Superior temporal gyrus (tissue), 1 donor: ENCODE measurements at regions not wholly inside any gene's neighbourhood (a gene's known extent, or its start where the extent isn't known, plus 50 kb on each side); places are given as distances from the start of the nearest gene placed in this dataset.
"Not testable (repeated sequence)": the region's sequence is repeated elsewhere in the genome, so short reads cannot be mapped to it uniquely, and the experiment has no call there.

Experiments used
- DNase-seq: peaks from one replicate; pipeline ENCODE4 v3.0.0-alpha.2; 2016; ENCODE audit errors: extremely low spot score

DNA sequence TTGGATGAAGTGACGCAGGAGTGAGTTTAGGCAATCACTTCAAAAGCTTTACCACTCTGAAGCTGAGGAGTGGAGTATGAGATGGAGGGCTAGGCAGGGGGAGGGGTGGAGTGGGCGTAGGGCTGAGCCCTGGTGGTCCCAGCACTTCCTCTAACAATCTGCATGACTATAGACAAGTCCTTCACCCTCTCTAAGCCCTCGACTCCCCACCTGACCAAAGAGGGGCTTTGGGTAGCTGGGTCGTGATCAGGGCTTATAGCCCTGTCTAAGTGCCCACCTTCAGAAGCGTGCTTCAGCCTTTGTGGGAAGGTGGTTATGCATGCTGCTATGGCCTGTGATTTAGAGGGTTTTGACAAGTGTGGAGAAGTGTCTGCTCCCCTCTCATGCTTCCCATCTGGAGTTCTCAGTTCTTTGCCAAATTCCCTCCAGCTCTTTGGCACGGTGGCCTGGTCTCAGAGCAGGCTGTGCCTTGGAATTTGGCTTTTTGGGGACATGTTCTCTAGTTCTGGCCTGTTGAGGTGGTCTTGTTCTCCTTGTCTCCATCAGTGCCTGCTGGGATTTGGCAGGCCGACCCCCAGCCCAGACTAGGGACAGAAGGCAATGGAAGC, 53.0 kb downstream of the ACTBL2 start:
- DNase-seq, result no peak

DNA sequence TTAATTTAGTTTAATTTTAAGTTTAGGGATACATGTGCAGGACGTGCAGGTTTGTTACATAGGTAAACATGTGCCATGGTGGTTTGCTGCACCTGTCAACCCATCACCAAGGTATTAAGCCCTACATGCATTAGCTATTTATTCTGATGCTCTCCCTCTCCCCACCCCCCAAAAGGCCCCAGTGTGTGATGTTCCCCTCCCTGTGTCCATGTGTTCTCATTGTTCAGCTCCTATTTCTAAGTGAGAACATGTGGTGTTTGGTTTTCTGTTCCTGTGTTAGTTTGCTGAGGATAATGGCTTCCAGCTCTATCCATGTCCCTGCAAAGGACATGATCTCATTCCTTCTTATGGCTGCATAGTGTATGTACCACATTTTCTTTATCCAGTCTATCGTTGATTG, 53.6 kb downstream of the ACTBL2 start:
- not testable (repeated sequence) for DNase-seq

GRCh38 chr5:57422993-57423392, 59.6 kb downstream of the ACTBL2 start:
- DNase-seq, result no peak

GRCh38 chr5:57422341-57422740, 60.3 kb downstream of the ACTBL2 start:
- no peak for DNase-seq

- no peak for DNase-seq
Observed at GRCh38 chr5:57420801-57421200, 61.8 kb downstream of the ACTBL2 start.

DNA sequence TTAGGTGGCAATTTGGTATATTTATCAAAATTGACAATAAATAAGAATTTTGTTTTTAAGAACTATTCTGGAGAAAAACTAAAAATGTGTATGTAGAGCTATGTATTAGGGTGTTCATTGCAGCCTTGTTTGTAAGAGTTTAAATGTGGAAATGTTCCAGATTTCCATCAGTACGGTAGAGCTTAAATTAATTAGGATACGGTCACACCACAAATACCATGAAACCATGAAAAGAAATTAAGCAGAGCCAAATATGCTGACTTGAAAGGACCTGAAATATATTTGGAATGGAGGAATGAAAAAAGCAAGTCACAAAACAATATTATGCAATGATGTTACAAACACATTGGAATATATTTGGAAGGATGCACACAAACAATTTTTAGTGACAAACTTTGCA, 64.6 kb downstream of the ACTBL2 start:
- DNase-seq, result no peak

GRCh38 chr5:57417320-57417719, 65.3 kb downstream of the ACTBL2 start:
- DNase-seq, result no peak

DNA sequence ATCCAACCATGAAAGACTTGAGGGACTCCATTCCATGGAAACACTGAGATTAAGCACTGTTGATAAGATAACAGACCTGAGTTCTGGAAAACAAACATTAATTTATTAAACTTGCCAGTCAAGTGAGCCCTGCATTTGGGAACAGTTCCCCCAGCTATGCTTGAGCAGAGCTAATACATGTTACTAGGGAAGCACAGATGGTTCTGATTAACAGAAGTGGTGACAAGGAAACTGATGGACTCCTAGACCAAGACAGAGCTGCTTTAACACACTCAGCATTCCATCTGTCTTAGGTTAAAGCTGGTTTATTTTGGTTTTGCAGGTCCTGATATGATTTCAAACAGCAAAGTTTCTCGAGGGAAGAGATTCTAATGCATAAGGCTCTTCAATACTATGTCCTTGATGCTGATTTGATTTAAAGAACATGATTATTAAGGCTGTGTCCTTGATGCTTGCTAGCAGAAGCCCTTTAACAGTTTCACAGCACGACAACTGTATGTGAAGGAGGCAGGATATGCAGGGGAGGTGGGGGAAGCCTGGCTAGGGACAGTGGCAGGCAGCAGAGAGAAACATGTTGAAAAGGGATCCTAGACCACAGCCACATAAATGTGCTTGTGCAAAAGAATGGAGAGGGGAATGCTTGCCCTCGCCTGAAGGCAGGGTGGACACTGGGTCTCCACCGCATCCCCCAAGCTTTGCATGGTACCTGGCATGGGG, 66.2 kb downstream of the ACTBL2 start:
- DNase-seq, result no peak

GRCh38 chr5:57414857-57415256, 67.8 kb downstream of the ACTBL2 start:
- DNase-seq, result peak; percentile 53

- no peak for DNase-seq
Observed at GRCh38 chr5:57414191-57414590, 68.4 kb downstream of the ACTBL2 start.

DNA sequence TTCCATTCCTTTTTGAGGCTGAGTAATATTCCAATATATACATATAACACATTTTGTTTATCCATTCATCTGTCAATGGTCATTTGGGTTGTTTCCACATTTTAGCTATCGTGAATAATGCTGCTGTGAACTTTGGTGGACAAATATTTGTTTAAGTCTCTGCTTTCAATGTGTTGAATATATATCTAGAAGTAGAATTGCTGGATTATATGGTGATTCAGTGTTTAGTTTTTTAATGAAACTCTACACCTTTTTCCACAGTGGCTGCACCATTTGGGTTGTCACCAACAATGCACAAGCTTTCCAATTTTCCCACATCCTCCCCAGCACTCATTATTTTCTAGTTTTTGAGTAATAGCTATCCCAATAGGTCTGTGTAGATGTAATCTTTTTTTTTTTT, 69.5 kb downstream of the ACTBL2 start:
- no peak for DNase-seq

DNA sequence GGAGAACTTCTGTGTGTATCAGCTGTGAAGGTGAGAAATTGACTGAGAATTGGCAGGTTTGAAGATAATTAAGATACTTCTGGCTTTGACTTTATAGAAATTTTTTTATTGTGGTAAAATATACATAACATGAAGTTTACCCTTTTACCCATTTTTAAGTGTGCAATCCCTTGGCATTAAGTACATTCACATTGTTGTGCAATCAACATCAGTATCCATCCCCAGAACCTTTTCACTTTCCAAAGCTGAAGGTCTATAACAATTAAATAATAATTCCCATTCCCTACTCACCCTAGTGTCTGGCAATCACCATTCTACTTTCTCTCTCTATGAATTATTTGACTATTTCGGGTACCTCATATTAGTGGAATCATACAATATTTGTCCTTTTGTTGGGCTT, 69.9 kb downstream of the ACTBL2 start:
- DNase-seq, result no peak

GRCh38 chr5:57411982-57412381, 70.6 kb downstream of the ACTBL2 start:
- DNase-seq, result no peak

- DNase-seq, result no peak
Observed at GRCh38 chr5:57410374-57411320, 72.0 kb downstream of the ACTBL2 start.

GRCh38 chr5:57408714-57409113, 73.9 kb downstream of the ACTBL2 start:
- DNase-seq, result no peak

GRCh38 chr5:57408285-57408684, 74.3 kb downstream of the ACTBL2 start:
- no peak for DNase-seq

DNA sequence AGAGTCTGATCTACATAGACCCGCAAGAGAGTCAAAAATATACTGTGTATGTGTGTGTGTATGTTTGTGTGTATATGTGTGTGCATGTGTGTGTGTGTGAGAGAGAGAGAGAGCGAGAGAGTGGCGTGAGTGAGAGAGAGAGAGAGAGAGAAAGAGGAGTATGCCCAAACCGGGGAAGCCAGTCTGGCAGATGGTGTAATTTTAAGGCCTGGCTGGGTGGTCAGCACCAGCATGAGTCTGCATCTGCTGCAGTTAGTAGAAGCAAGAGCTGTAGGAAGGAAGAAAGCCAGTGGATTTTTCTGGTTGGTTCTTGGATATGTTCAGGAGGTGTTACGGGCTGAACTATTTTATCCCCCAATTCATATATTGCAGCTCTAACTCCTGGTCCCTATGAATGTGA, 75.2 kb downstream of the ACTBL2 start:
- no peak for DNase-seq

DNA sequence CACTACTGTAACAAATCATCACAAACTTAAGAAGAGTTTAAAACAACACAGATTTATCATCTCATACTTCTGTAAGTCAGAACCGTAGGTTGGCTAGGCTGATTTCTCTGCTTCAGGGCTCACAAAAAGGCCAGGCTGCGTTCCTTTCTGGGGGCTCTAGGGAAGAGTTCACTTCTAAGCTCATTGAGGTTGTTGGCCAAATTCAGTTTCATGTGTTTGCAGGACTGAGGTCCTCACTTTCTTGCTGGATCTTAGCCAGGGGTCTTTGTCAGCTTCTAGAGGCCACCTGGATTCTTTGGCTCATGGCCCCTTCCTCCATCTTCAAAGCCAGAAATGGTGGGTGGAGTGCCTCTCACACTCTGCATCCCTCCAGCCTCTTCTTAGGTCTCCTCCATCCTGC, 76.0 kb downstream of the ACTBL2 start:
- DNase-seq, result no peak

DNA sequence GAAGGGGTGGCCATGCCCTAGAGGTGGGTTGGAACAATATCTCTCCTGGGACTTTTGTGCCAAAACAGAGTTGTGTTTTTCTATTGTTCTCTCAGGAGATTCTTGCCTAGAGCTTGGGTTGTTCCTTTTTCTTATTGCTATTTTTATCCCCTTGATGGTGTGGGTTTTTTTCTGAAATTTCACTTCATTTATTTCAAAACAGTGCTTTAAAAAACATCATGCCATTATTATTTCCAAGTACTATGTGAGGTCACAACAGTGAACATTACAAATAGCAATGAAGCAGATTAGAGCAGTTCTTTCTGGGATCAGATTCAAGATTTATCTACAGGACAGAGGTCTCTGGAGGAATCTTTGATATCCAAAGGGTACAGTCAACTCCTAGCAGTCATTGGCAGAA, 76.6 kb downstream of the ACTBL2 start:
- no peak for DNase-seq

GRCh38 chr5:57402761-57403160, 79.8 kb downstream of the ACTBL2 start:
- no peak for DNase-seq

DNA sequence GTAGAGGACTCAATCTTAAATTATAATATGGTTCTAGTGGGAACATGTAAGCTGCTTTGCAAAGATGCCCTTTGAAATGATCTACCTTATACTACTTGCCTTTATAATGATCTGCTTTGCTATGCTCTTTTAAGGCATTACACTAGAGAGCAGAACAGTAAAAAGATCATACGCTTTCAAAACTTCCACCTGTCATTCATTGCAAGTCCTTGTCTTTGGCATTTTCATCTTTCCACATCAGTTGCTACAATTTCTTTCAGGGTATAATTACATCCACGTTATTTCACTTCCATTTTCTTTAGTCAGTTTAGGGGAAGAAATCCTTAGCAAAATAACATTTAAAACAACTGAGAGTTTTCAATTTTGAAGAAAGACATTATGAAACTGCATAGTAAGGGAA, 80.3 kb downstream of the ACTBL2 start:
- no peak for DNase-seq

GRCh38 chr5:57398413-57399093, 84.1 kb downstream of the ACTBL2 start:
- DNase-seq, result no peak
